ENCODE measurements at regions not wholly inside any gene's neighbourhood (a gene's known extent, or its start where the extent isn't known, plus 50 kb on each side); places are given as distances from the start of the nearest gene placed in this dataset.

- no peak for DNase-seq (ENCODE audit: low read depth)
- TF ChIP-seq CTCF (conservative IDR thresholded peaks at IDR 0.05; ENCODE audit: control insufficient read depth, insufficient read depth, low read depth, low read length) = no peak
- H3K4me3 ChIP-seq (ENCODE audit: control insufficient read depth, low read depth, low read length) = no peak overlapping the region
Measured at GRCh38 chr22:22388494-22388893, 120.0 kb downstream of the ZNF280B start.

- no peak for DNase-seq (ENCODE audit: low read depth)
- H3K4me3 ChIP-seq (ENCODE audit: control insufficient read depth, low read depth, low read length) = no peak overlapping the region
- no peak for TF ChIP-seq CTCF (conservative IDR thresholded peaks at IDR 0.05; ENCODE audit: control insufficient read depth, insufficient read depth, low read depth, low read length)
Measured at GRCh38 chr22:22389467-22389866, 119.1 kb downstream of the ZNF280B start.

- no peak for DNase-seq (ENCODE audit: low read depth)
- TF ChIP-seq CTCF (conservative IDR thresholded peaks at IDR 0.05; ENCODE audit: control insufficient read depth, insufficient read depth, low read depth, low read length) = no peak
Measured at GRCh38 chr22:22390989-22391388, 117.6 kb downstream of the ZNF280B start.

GRCh38 chr22:22391543-22391942, 117.0 kb downstream of the ZNF280B start:
- TF ChIP-seq CTCF (conservative IDR thresholded peaks at IDR 0.05; ENCODE audit: control insufficient read depth, insufficient read depth, low read depth, low read length) = no peak
- no peak overlapping the region for H3K4me3 ChIP-seq (ENCODE audit: control insufficient read depth, low read depth, low read length)
- no peak for DNase-seq (ENCODE audit: low read depth)

More at GRCh38 chr22:22390989-22391388, 117.6 kb downstream of the ZNF280B start:
- no peak overlapping the region for H3K4me3 ChIP-seq (ENCODE audit: control insufficient read depth, low read depth, low read length)

GRCh38 chr22:22392131-22392530, 116.4 kb downstream of the ZNF280B start:
- DNase-seq (ENCODE audit: low read depth) = no peak
- H3K4me3 ChIP-seq (ENCODE audit: control insufficient read depth, low read depth, low read length) = no peak overlapping the region
- TF ChIP-seq CTCF (conservative IDR thresholded peaks at IDR 0.05; ENCODE audit: control insufficient read depth, insufficient read depth, low read depth, low read length) = no peak

- DNase-seq (ENCODE audit: low read depth) = no peak
- no peak for TF ChIP-seq CTCF (conservative IDR thresholded peaks at IDR 0.05; ENCODE audit: control insufficient read depth, insufficient read depth, low read depth, low read length)
- no peak overlapping the region for H3K4me3 ChIP-seq (ENCODE audit: control insufficient read depth, low read depth, low read length)
Measured at GRCh38 chr22:22394591-22394990, 114.0 kb downstream of the ZNF280B start.

- no peak for TF ChIP-seq CTCF (conservative IDR thresholded peaks at IDR 0.05; ENCODE audit: control insufficient read depth, insufficient read depth, low read depth, low read length)
- H3K4me3 ChIP-seq (ENCODE audit: control insufficient read depth, low read depth, low read length) = no peak overlapping the region
- no peak for DNase-seq (ENCODE audit: low read depth)
Measured at GRCh38 chr22:22395245-22395644, 113.3 kb downstream of the ZNF280B start.

Measured in fibroblast of mammary gland (primary cell).